ENCODE measurements at regions not wholly inside any gene's neighbourhood (a gene's known extent, or its start where the extent isn't known, plus 50 kb on each side); places are given as distances from the start of the nearest gene placed in this dataset.

DNA sequence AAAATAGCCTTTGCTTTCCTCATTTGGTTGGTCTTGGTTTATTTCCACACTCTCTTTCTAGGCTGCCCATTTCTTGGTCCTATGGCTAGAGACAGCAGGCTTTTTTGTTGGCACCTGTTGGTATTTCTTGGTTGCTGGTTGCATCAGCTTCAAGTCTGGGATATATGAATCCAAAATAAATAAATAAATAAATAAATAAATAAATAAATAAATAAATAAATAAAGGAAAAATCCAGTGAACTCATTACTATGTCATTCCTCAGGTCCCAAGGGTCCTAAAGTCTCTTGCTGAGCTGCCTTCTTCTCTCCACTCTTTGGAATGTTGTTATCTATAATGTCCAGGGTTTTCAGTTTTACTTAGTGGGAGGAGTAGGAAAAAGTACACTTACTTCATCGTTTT lies 165.9 kb upstream of the MEX3C start:
- no peak overlapping the region for H3K4me3 ChIP-seq (ENCODE audit: low read depth, low read length)
- in situ Hi-C loops (cut with HindIII; ENCODE audit: low sequenced_read_pairs): no loop called here
- DNase-seq (ENCODE audit: low read depth, low spot score): no peak
- TF ChIP-seq, protein P1, sequence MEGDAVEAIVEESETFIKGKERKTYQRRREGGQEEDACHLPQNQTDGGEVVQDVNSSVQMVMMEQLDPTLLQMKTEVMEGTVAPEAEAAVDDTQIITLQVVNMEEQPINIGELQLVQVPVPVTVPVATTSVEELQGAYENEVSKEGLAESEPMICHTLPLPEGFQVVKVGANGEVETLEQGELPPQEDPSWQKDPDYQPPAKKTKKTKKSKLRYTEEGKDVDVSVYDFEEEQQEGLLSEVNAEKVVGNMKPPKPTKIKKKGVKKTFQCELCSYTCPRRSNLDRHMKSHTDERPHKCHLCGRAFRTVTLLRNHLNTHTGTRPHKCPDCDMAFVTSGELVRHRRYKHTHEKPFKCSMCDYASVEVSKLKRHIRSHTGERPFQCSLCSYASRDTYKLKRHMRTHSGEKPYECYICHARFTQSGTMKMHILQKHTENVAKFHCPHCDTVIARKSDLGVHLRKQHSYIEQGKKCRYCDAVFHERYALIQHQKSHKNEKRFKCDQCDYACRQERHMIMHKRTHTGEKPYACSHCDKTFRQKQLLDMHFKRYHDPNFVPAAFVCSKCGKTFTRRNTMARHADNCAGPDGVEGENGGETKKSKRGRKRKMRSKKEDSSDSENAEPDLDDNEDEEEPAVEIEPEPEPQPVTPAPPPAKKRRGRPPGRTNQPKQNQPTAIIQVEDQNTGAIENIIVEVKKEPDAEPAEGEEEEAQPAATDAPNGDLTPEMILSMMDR (IDR thresholded peaks at IDR 0.05; ENCODE audit: low read depth, low read length): no peak

DNA sequence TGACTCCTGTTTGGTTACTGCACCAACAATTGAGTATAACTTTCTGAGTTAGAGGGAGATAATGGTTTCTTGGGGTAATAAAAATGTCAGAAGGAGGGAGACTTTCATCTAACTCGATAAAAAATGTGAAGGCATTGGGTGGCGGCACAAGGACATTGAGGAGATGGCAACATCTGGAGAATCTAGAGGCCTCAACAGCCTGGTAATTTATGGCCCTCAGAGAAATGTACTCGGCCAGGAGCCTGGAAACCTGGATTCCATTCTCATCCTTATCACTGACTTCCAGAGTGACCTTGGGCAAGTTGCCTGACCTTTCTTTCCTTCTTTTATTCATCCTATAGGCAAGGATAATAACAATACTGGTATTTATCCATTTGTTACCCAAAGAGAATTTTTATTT lies 173.5 kb upstream of the MEX3C start:
- no peak for DNase-seq (ENCODE audit: low read depth, low spot score)
- no peak overlapping the region for H3K4me3 ChIP-seq (ENCODE audit: low read depth, low read length)
- TF ChIP-seq, protein P1 (IDR thresholded peaks at IDR 0.05; ENCODE audit: low read depth, low read length): no peak
- in situ Hi-C loops (cut with HindIII; ENCODE audit: low sequenced_read_pairs): no loop called here

DNA sequence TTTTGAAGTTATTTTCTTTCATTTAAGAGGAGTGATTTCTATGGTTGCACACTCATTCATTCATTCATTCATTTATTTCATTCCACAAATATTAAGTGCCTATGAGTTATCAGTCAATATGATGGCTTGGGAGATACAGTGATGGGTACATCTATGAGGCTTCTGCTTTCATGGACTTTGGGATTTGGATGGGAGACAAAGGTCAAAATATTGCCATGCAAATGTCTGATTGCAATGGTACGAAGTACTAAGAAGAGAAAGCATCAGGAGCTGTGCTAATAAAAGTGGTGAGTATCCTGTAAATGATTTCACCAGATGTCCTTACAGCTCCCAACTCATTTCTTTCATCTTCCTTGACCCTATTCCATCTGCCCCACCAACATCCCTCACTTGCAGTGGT lies 174.4 kb upstream of the MEX3C start:
- no peak overlapping the region for H3K4me3 ChIP-seq (ENCODE audit: low read depth, low read length)
- in situ Hi-C loops (cut with HindIII; ENCODE audit: low sequenced_read_pairs): no loop called here
- TF ChIP-seq, protein P1 (IDR thresholded peaks at IDR 0.05; ENCODE audit: low read depth, low read length): no peak
- DNase-seq (ENCODE audit: low read depth, low spot score): no peak

DNA sequence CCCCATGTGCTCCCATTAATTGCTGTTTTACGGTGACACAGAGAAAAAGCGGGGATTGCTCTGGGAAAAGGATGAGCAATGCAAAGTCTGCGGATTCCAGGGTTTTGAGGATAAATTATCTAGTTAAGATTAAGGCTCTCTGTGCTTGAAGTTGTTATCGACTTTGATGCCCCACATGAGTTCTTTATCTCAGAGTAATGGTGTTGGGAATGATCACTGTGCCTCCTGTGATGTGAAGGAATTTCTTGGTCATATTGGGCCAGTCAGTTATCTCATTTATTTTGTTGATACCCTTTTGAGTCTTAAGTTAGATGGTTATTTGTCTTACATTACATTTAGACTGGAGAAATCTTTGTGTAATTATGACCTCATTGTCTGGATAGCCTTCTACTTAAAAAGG lies 184.6 kb upstream of the MEX3C start:
- DNase-seq (ENCODE audit: low read depth, low spot score): no peak
- in situ Hi-C loops (cut with HindIII; ENCODE audit: low sequenced_read_pairs): no loop called here
- TF ChIP-seq, protein P1 (IDR thresholded peaks at IDR 0.05; ENCODE audit: low read depth, low read length): no peak
- no peak overlapping the region for H3K4me3 ChIP-seq (ENCODE audit: low read depth, low read length)

DNA sequence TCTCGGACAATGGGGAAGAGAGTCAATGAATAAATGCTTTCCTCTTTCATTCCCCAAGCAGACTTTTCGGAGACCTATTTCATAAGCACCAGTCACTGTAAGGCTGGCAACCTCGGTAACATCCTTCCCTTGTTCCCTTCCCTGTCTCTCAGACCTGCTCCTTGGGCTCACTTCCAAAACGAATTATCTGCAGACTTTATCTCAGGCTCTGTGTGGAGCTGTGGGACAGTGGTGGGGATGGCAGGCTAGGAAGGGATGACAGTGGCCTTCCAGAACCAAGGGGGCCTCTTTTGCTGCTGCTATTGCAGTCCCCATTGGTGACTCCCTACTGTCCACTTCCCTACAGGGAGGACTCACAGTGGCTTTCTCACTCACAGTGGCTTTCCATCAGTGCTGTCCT lies 185.6 kb upstream of the MEX3C start:
- TF ChIP-seq, protein P1 (IDR thresholded peaks at IDR 0.05; ENCODE audit: low read depth, low read length): no peak
- H3K4me3 ChIP-seq (ENCODE audit: low read depth, low read length): no peak overlapping the region
- in situ Hi-C loops (cut with HindIII; ENCODE audit: low sequenced_read_pairs): no loop called here
- DNase-seq (ENCODE audit: low read depth, low spot score): no peak

DNA sequence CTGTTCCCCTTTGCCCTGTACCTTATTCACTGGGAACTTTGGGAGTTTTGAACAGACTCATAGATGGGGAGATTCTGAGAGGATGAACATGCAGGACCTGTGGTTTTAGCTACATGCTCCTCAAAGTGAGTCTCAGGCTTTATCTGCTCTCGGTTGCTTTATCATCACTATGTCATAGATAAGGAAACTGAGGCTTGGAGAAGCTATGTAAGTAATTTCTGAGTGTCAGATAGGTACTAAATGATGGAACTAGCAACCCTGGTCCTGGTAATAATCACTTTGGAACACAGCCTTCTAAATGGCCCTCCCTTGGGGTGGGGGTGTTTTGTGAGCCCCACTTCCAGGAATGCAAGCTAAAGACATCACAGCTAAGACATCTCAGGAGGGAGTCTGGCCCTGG lies 186.2 kb upstream of the MEX3C start:
- TF ChIP-seq, protein P1 (IDR thresholded peaks at IDR 0.05; ENCODE audit: low read depth, low read length): no peak
- no peak overlapping the region for H3K4me3 ChIP-seq (ENCODE audit: low read depth, low read length)
- in situ Hi-C loops (cut with HindIII; ENCODE audit: low sequenced_read_pairs): no loop called here
- DNase-seq (ENCODE audit: low read depth, low spot score): no peak

DNA sequence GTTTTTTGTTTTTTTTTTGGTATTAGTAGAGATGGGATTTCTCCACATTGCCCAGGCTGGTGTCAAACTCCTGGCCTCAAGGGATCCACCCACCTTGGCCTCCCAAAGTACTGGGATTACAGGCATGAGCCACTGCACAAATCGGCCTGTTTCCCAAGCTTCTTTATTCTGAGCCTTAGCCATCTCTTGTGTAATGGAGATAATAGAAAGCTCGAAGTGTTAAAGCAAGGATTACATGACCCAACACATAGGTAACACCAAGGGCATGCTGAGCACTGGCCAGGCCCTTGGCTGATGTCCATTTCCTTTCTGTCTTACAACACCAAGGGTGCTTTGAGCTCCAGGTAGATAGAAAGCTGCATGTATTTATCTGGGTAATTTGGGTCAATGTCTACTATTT lies 187.8 kb upstream of the MEX3C start:
- in situ Hi-C loops (cut with HindIII; ENCODE audit: low sequenced_read_pairs): no loop called here
- DNase-seq (ENCODE audit: low read depth, low spot score): no peak
- TF ChIP-seq, protein P1 (IDR thresholded peaks at IDR 0.05; ENCODE audit: low read depth, low read length): no peak
- no peak overlapping the region for H3K4me3 ChIP-seq (ENCODE audit: low read depth, low read length)
